IgD-negative memory B cell (primary cell): ENCODE measurements at regions not wholly inside any gene's neighbourhood (a gene's known extent, or its start where the extent isn't known, plus 50 kb on each side); places are given as distances from the start of the nearest gene placed in this dataset.

Experiments used
- H3K27ac Mint-ChIP-seq, 3 donors: one replicate each; pipeline ENCODE4 v1.8.0; 2020 to 2022; ENCODE audit warnings: mild to moderate bottlenecking in 3 of 3, mixed read lengths in 3 of 3, moderate library complexity in 1 of 3
- H3K27me3 Mint-ChIP-seq: one replicate; pipeline ENCODE4 v1.8.0; 2021; ENCODE audit warnings: mixed read lengths
- H3K36me3 Mint-ChIP-seq: one replicate; pipeline ENCODE4 v1.8.0; 2020; ENCODE audit warnings: mild to moderate bottlenecking, mixed read lengths
- H3K4me1 Mint-ChIP-seq, 3 donors: one replicate each; pipeline ENCODE4 v1.8.0; 2020 to 2022; ENCODE audit warnings: mixed read lengths in 3 of 3, mild to moderate bottlenecking in 1 of 3
- H3K4me3 Mint-ChIP-seq, 4 donors: one replicate each; pipeline ENCODE4 v1.8.0; 2020 to 2022; ENCODE audit warnings: mild to moderate bottlenecking in 4 of 4, mixed read lengths in 4 of 4, moderate library complexity in 3 of 4
- H3K9me3 Mint-ChIP-seq, 3 donors: one replicate each; pipeline ENCODE4 v1.8.0; 2020 to 2021; ENCODE audit warnings: mixed read lengths in 3 of 3, mild to moderate bottlenecking in 1 of 3

- H3K9me3 Mint-ChIP-seq: peaks cover 0 to 2% (median 0%) of the 10 kb centered on the region in 3 donors
- H3K36me3 Mint-ChIP-seq: no peaks in the 10 kb centered on the region
- no peaks in the 10 kb centered on the region for H3K4me1 Mint-ChIP-seq
- H3K27ac Mint-ChIP-seq: no peak overlapping the region
- no peaks in the 10 kb centered on the region for H3K27me3 Mint-ChIP-seq
- H3K4me3 Mint-ChIP-seq: no peak overlapping the region
Measured at GRCh38 chr11:104361975-104362374, 198.0 kb upstream of the PDGFD start.

- H3K4me1 Mint-ChIP-seq: no peaks in the 10 kb centered on the region
- no peaks in the 10 kb centered on the region for H3K27me3 Mint-ChIP-seq
- H3K4me3 Mint-ChIP-seq: no peak overlapping the region
- no peak overlapping the region for H3K27ac Mint-ChIP-seq
- H3K9me3 Mint-ChIP-seq: peaks cover 4 to 11% (median 5%) of the 10 kb centered on the region in 3 donors
- H3K36me3 Mint-ChIP-seq: no peaks in the 10 kb centered on the region
Measured at GRCh38 chr11:104352036-104352435, 188.1 kb upstream of the PDGFD start.

DNA sequence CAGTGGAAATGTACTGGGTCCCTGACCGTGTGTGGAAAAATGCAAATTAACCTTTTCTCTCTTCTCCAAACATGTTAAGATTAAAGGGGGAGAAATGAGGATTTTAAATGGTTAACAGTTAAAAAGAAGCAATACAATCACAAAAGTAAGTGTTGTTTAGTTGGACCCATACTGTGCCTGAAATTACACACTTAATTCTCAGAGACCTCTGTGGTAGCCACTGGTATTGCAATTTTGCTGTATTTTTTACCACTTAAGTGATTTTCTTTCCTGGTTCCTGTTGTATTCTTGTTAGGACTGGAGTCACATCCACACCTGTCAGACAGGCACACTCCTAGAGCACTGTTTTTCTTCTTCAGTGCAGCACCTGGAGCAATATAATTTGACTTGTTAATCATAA is 179.6 kb upstream of the PDGFD start:
- Mint-ChIP-seq H3K4me3 (no peak overlapping the region), H3K27ac (no peak overlapping the region), H3K36me3 (no peaks in the 10 kb centered on the region), H3K4me1 (peaks cover 3 to 10% (median 5%) of the 10 kb centered on the region in 3 donors), H3K27me3 (peaks cover 3% of the 10 kb centered on the region), H3K9me3 (peaks cover 0 to 2% (median 0%) of the 10 kb centered on the region in 3 donors)

- peaks cover 3% of the 10 kb centered on the region for H3K27me3 Mint-ChIP-seq
- no peak overlapping the region for H3K27ac Mint-ChIP-seq
- H3K36me3 Mint-ChIP-seq: no peaks in the 10 kb centered on the region
- H3K9me3 Mint-ChIP-seq: peaks cover 0 to 2% (median 0%) of the 10 kb centered on the region in 3 donors
- no peak overlapping the region for H3K4me3 Mint-ChIP-seq
- peaks cover 3 to 10% (median 5%) of the 10 kb centered on the region in 3 donors for H3K4me1 Mint-ChIP-seq
Measured at GRCh38 chr11:104340590-104340989, 176.6 kb upstream of the PDGFD start.

DNA sequence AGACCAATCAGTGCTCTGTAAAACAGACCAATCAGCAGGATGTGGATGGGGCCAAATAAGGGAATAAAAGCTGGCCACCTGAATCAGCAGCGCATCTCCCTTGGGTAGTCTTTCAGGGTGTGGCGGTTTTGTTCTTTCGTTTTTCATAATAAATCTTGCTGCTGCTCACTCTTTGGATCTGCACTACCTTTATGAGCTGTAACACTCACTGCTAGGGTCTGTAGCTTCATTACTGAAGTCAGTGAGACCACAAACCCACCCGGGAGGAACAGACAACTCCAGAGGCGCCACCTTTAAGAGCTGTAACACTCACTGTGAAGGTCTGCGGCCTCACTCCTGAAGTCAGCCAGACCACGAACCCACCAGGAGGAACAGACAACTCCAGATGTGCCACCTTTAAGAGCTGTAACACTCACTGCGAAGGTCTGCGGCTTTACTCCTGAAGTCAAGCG is 175.5 kb upstream of the PDGFD start:
- Mint-ChIP-seq H3K36me3 (no peaks in the 10 kb centered on the region), H3K4me3 (peak overlapping the region in 3 of 4 donors; percentile 9 to 77 (median 66)), H3K27me3 (peaks cover 3% of the 10 kb centered on the region), H3K9me3 (peaks cover 0 to 2% (median 0%) of the 10 kb centered on the region in 3 donors), H3K4me1 (peaks cover 3 to 10% (median 5%) of the 10 kb centered on the region in 3 donors), H3K27ac (peak overlapping the region; percentile 10 to 90 (median 74))

GRCh38 chr11:104338186-104338585 is 174.2 kb upstream of the PDGFD start:
- H3K27ac Mint-ChIP-seq: no peak overlapping the region
- H3K36me3 Mint-ChIP-seq: no peaks in the 10 kb centered on the region
- H3K9me3 Mint-ChIP-seq: peaks cover 0 to 2% (median 0%) of the 10 kb centered on the region in 3 donors
- H3K4me3 Mint-ChIP-seq: no peak overlapping the region
- H3K27me3 Mint-ChIP-seq: peaks cover 3% of the 10 kb centered on the region
- H3K4me1 Mint-ChIP-seq: peaks cover 3 to 10% (median 5%) of the 10 kb centered on the region in 3 donors

DNA sequence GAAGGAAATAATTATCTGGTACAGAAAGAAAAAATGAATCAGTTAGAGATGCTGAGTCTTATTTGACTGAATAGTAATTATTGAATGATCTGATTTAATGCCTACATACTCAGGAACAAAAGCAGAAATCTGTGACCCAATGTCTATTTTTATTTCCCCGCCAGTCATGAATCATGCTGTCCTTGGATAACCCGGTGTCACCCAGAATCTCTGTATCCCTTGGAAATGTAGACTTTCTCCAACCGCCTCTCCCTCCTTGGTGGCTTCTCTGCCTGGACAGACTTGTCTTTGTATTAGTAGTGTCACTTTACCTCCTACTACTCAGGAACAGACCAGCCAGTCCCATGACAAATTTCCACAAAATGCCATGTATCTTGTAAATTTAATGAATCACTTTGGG is 173.3 kb upstream of the PDGFD start:
- H3K4me3 Mint-ChIP-seq: no peak overlapping the region
- H3K27me3 Mint-ChIP-seq: peaks cover 3% of the 10 kb centered on the region
- no peak overlapping the region for H3K27ac Mint-ChIP-seq
- H3K36me3 Mint-ChIP-seq: no peaks in the 10 kb centered on the region
- H3K9me3 Mint-ChIP-seq: peaks cover 0 to 2% (median 0%) of the 10 kb centered on the region in 3 donors
- peaks cover 3 to 10% (median 5%) of the 10 kb centered on the region in 3 donors for H3K4me1 Mint-ChIP-seq

GRCh38 chr11:104333977-104334376 is 170.0 kb upstream of the PDGFD start:
- no peak overlapping the region for H3K27ac Mint-ChIP-seq

DNA sequence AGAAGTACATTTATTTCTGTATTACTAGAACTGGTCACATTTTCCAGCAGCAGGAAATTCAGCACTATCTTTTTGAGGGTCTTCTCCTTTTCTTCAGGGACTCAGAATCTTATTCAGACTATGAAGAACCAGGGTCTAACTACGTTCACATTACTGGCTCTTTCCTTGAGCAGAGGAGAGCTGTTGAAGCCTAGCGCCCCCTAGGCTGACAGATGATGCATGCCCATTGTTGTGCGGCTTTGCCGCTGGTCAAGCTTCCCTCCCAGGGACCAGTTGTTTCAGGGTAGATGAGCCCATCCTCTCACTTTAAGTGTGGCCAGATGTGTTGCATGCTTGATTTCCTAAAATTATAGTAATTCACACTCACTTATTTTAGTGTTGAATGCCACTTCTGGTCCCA is 168.2 kb upstream of the PDGFD start:
- no peaks in the 10 kb centered on the region for H3K36me3 Mint-ChIP-seq
- H3K9me3 Mint-ChIP-seq: no peaks in the 10 kb centered on the region
- no peak overlapping the region for H3K27ac Mint-ChIP-seq
- H3K4me3 Mint-ChIP-seq: no peak overlapping the region
- H3K4me1 Mint-ChIP-seq: no peaks in the 10 kb centered on the region
- H3K27me3 Mint-ChIP-seq: no peaks in the 10 kb centered on the region

More at GRCh38 chr11:104333977-104334376, 170.0 kb upstream of the PDGFD start:
- H3K4me3 Mint-ChIP-seq: no peak overlapping the region
- no peaks in the 10 kb centered on the region for H3K9me3 Mint-ChIP-seq
- no peaks in the 10 kb centered on the region for H3K27me3 Mint-ChIP-seq
- H3K4me1 Mint-ChIP-seq: peaks cover 0 to 1% (median 0%) of the 10 kb centered on the region in 3 donors
- no peaks in the 10 kb centered on the region for H3K36me3 Mint-ChIP-seq

- H3K27ac Mint-ChIP-seq: no peak overlapping the region
- no peaks in the 10 kb centered on the region for H3K9me3 Mint-ChIP-seq
- H3K4me1 Mint-ChIP-seq: no peaks in the 10 kb centered on the region
- no peaks in the 10 kb centered on the region for H3K36me3 Mint-ChIP-seq
- H3K4me3 Mint-ChIP-seq: no peak overlapping the region
- no peaks in the 10 kb centered on the region for H3K27me3 Mint-ChIP-seq
Measured at GRCh38 chr11:104329078-104329665, 165.2 kb upstream of the PDGFD start.

DNA sequence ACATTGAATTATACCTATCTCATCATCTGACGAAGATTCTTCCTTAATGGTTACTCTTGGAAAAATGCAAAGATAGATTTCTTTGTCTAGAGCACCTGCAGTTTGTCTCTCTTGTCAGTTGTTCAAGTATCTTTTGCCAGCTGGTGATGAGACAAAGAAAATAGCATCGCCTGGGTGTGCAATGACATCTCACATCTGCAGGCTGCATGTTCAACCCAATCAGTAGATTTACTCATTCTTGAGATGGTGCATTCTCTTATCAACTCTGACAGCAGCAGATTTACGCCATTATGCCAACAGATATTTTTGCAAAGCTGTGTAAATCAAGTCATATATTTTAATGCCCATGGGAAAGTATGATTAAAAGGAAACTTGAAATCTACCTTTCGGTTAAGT is 164.6 kb upstream of the PDGFD start:
- H3K36me3 Mint-ChIP-seq: no peaks in the 10 kb centered on the region
- H3K4me1 Mint-ChIP-seq: no peaks in the 10 kb centered on the region
- H3K27me3 Mint-ChIP-seq: no peaks in the 10 kb centered on the region
- H3K4me3 Mint-ChIP-seq: no peak overlapping the region
- no peak overlapping the region for H3K27ac Mint-ChIP-seq
- no peaks in the 10 kb centered on the region for H3K9me3 Mint-ChIP-seq

DNA sequence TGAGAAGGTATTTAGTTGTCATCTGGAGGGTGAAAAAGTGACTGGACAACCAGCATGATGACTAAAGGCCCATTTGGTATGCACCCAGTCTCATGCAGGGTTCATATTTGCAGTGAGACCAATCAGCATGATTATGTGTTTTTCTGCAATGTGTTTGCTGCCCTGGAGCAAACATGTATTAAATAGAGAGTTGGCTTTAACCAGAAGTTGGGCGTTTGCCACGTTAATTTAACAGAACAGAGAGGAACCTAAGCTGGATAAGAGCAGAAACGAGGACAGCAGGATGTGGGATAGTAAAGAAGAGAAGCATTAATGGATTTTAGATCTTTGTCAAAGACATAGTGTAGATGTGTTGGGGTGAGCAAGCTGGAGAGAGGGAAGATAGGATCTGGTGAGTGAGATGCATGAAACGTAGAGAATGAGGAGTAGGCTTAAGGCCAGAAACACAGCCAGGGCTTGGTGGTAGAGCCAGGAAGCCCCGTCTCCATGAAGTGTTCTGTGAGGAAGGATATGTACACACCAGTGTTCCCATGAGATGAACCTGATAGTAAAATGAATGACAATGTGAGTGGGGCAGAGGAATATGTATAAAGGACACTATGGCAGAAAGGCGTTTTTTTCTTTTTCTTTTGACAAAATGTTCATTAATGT is 164.0 kb upstream of the PDGFD start:
- Mint-ChIP-seq H3K4me3 (no peak overlapping the region), H3K9me3 (no peaks in the 10 kb centered on the region), H3K27me3 (no peaks in the 10 kb centered on the region), H3K27ac (no peak overlapping the region), H3K36me3 (no peaks in the 10 kb centered on the region), H3K4me1 (no peaks in the 10 kb centered on the region)

DNA sequence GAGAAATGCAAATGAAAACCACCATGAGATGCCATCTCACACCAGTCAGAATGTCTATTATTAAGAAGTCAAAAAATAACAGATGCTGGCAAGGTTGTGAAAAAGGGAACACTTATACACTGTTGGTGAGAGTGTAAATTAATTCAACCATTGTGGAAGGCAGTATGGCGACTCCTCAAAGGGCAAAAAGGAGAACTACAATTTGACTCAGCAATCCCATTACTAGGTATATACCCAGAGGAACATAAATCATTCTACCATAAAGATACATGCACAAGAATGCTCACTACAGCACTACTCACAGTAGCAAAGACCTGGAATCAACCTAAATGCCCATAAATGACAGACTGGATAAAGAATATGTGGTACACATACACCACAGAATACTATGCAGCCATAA is 161.1 kb upstream of the PDGFD start:
- Mint-ChIP-seq H3K9me3 (no peaks in the 10 kb centered on the region), H3K27me3 (peaks cover 1% of the 10 kb centered on the region), H3K4me3 (no peak overlapping the region), H3K36me3 (no peaks in the 10 kb centered on the region), H3K4me1 (no peaks in the 10 kb centered on the region), H3K27ac (no peak overlapping the region)

DNA sequence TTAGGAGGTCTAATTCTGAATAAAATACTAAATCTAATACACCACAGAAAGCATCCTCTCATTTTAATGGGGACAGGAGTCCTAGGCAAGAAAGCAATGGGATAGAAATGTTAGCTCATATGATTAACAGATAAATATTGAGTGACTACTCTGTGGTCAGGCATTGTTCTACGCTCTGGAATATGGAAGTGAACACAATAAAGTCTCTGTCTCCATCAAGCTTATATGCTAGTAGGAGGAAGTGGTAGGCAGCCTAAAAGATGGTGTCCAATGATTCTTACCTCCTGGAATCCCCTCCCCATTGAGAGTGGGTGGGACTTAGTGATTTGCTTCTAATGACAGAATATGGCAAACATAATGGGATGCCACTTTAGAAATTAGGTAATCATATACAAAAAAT is 160.3 kb upstream of the PDGFD start:
- H3K27me3 Mint-ChIP-seq: peaks cover 1% of the 10 kb centered on the region
- no peaks in the 10 kb centered on the region for H3K36me3 Mint-ChIP-seq
- no peak overlapping the region for H3K27ac Mint-ChIP-seq
- H3K9me3 Mint-ChIP-seq: no peaks in the 10 kb centered on the region
- H3K4me1 Mint-ChIP-seq: no peaks in the 10 kb centered on the region
- no peak overlapping the region for H3K4me3 Mint-ChIP-seq

DNA sequence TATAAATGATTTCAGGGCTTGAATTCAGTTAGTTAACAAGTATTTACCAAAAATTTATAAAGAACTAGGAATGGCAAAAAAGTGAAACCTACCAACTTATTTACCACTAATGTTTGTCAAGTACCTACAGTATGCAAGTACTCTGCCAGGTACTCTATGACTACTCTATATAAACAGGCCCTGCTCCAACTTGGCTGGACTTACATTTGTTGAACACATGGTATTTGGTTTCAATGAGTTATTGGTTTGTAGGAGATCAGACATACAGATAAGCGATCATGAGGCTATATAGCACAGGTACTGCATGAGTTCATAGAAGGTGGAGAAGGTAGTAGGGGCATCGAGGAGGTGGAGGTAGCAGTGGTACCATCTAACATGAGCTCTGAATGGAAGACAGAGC is 159.9 kb upstream of the PDGFD start:
- no peak overlapping the region for H3K27ac Mint-ChIP-seq
- H3K4me3 Mint-ChIP-seq: peak overlapping the region in 1 of 4 donors; percentile 14
- H3K4me1 Mint-ChIP-seq: no peaks in the 10 kb centered on the region
- H3K27me3 Mint-ChIP-seq: peaks cover 1% of the 10 kb centered on the region
- H3K9me3 Mint-ChIP-seq: no peaks in the 10 kb centered on the region
- H3K36me3 Mint-ChIP-seq: no peaks in the 10 kb centered on the region

GRCh38 chr11:104322696-104323095 is 158.7 kb upstream of the PDGFD start:
- Mint-ChIP-seq H3K27ac (no peak overlapping the region), H3K9me3 (no peaks in the 10 kb centered on the region), H3K4me3 (no peak overlapping the region), H3K36me3 (no peaks in the 10 kb centered on the region), H3K27me3 (peaks cover 1% of the 10 kb centered on the region), H3K4me1 (no peaks in the 10 kb centered on the region)
